Astrocyte of the spinal cord (primary cell): ENCODE measurements at regions not wholly inside any gene's neighbourhood (a gene's known extent, or its start where the extent isn't known, plus 50 kb on each side); places are given as distances from the start of the nearest gene placed in this dataset.

ENCODE experiments used
- DNase-seq: peaks from one replicate; pipeline ENCODE4 v3.0.0; 2011; ENCODE audit warnings: low read depth, low spot score
- H3K4me3 ChIP-seq: 2 replicates; pipeline ENCODE4 v1.5.1; 2011; ENCODE audit warnings: low read depth, mild to moderate bottlenecking, low read length, moderate library complexity
- CTCF ChIP-seq: IDR thresholded peaks from 2 replicates; pipeline ENCODE4 v1.5.1; 2012; ENCODE audit warnings: low read depth, mild to moderate bottlenecking, low read length, inconsistent platforms
- in situ Hi-C: cut with HindIII; loops from 2 replicates; pipeline ENCODE4 v1.10.0; 2017; ENCODE audit warnings: low sequenced_read_pairs

GRCh38 chr6:169997930-169998218 is 246.5 kb downstream of the ERMARD start:
- DNase-seq: no peak
- TF ChIP-seq CTCF: no peak
- in situ Hi-C loops: no loop called here
- H3K4me3 ChIP-seq: no peak overlapping the region

- TF ChIP-seq CTCF: no peak
- H3K4me3 ChIP-seq: no peak overlapping the region
- in situ Hi-C loops: no loop called here
- DNase-seq: no peak
These were observed 245.9 kb downstream of the ERMARD start for GRCh38 chr6:169997187-169997929.

- in situ Hi-C loops: no loop called here
- no peak overlapping the region for H3K4me3 ChIP-seq
- no peak for TF ChIP-seq CTCF
- DNase-seq: no peak
These were observed 245.1 kb downstream of the ERMARD start for GRCh38 chr6:169996378-169997051.

GRCh38 chr6:169994739-169995138 is 243.3 kb downstream of the ERMARD start:
- in situ Hi-C loops: no loop called here
- H3K4me3 ChIP-seq: no peak overlapping the region
- TF ChIP-seq CTCF: no peak

GRCh38 chr6:169993861-169994481 is 242.5 kb downstream of the ERMARD start:
- no peak for TF ChIP-seq CTCF
- in situ Hi-C loops: no loop called here
- DNase-seq: no peak
- H3K4me3 ChIP-seq: no peak overlapping the region

More at GRCh38 chr6:169994739-169995138, 243.3 kb downstream of the ERMARD start:
- DNase-seq: no peak

GRCh38 chr6:169991913-169992312 is 240.5 kb downstream of the ERMARD start:
- H3K4me3 ChIP-seq: no peak overlapping the region
- DNase-seq: no peak
- in situ Hi-C loops: no loop called here

More at GRCh38 chr6:169991913-169992312, 240.5 kb downstream of the ERMARD start:
- no peak for TF ChIP-seq CTCF
